Neural progenitor cell (in vitro differentiated cells): ENCODE measurements at regions not wholly inside any gene's neighbourhood (a gene's known extent, or its start where the extent isn't known, plus 50 kb on each side); places are given as distances from the start of the nearest gene placed in this dataset.

ENCODE experiments used
- DNase-seq: peaks from one replicate; pipeline ENCODE4 v3.0.0-alpha.2; 2016; ENCODE audit warnings: low spot score
- H2AFZ ChIP-seq: fragments of 200-600 bp; sonication (generic); replicated peaks from 2 replicates; pipeline ENCODE4 v1.6.1; 2016; ENCODE audit warnings: antibody characterized with exemption
- H3F3A ChIP-seq: fragments of 200-600 bp; sonication (generic); 2 replicates; pipeline ENCODE4 v1.6.1; 2016; ENCODE audit warnings: antibody characterized with exemption, low read depth
- H3K27ac ChIP-seq: fragments of 200-600 bp; sonication (generic); 2 replicates; pipeline ENCODE4 v1.5.1; 2016; ENCODE audit warnings: mild to moderate bottlenecking
- H3K27me3 ChIP-seq: fragments of 200-600 bp; sonication (generic); 2 replicates; pipeline ENCODE4 v1.6.1; 2016; ENCODE audit warnings: mild to moderate bottlenecking, moderate library complexity
- H3K36me3 ChIP-seq: fragments of 200-600 bp; sonication (generic); 2 replicates; pipeline ENCODE4 v1.5.1; 2016
- H3K4me1 ChIP-seq: fragments of 200-600 bp; sonication (generic); 2 replicates; pipeline ENCODE4 v1.6.1; 2016; ENCODE audit warnings: mixed run types
- H3K4me2 ChIP-seq: fragments of 200-600 bp; sonication (generic); 2 replicates; pipeline ENCODE4 v1.6.1; 2016
- H3K4me3 ChIP-seq: fragments of 200-600 bp; sonication (generic); 2 replicates; pipeline ENCODE4 v1.5.1; 2016
- H3K79me2 ChIP-seq: fragments of 200-600 bp; sonication (generic); 2 replicates; pipeline ENCODE4 v1.6.1; 2016; ENCODE audit warnings: low read depth
- H3K9ac ChIP-seq: fragments of 200-600 bp; sonication (generic); 2 replicates; pipeline ENCODE4 v1.6.1; 2016
- H3K9me3 ChIP-seq: fragments of 200-600 bp; sonication (generic); 2 replicates; pipeline ENCODE4 v1.5.1; 2016; ENCODE audit warnings: low read depth
- H4K20me1 ChIP-seq: fragments of 200-600 bp; sonication (generic); 2 replicates; pipeline ENCODE4 v1.6.1; 2016; ENCODE audit warnings: low read depth
- H3K27ac Mint-ChIP-seq: 3 replicates; pipeline ENCODE4 v1.8.0; 2021; ENCODE audit warnings: mixed read lengths
- H3K27me3 Mint-ChIP-seq: 2 replicates; pipeline ENCODE4 v1.8.0; 2022; ENCODE audit warnings: low read depth, mild to moderate bottlenecking, inconsistent platforms, moderate library complexity, mixed read lengths; ENCODE audit not compliant: insufficient read depth
- H3K36me3 Mint-ChIP-seq: 3 replicates; pipeline ENCODE4 v1.8.0; 2021; ENCODE audit warnings: mixed read lengths
- H3K4me1 Mint-ChIP-seq: 3 replicates; pipeline ENCODE4 v1.8.0; 2021; ENCODE audit warnings: mixed read lengths
- H3K4me3 Mint-ChIP-seq: 3 replicates; pipeline ENCODE4 v1.8.0; 2021; ENCODE audit warnings: mild to moderate bottlenecking, moderate library complexity, mixed read lengths
- H3K9me3 Mint-ChIP-seq: 3 replicates; pipeline ENCODE4 v1.8.0; 2020; ENCODE audit warnings: mixed read lengths
- EZH2 ChIP-seq: fragments of 200-600 bp; sonication (generic); IDR thresholded peaks from 2 replicates; pipeline ENCODE4 v1.6.1; 2017; ENCODE audit warnings: antibody characterized with exemption, mild to moderate bottlenecking, moderate library complexity
- EZH2phosphoT487 ChIP-seq: fragments of 200-600 bp; sonication (generic); IDR thresholded peaks from 2 replicates; pipeline ENCODE4 v1.6.1; 2017; ENCODE audit warnings: antibody characterized with exemption
- TF ChIP-seq, protein P1 (sequence below): fragments of 200-600 bp; sonication (generic); IDR thresholded peaks from 2 replicates; pipeline ENCODE4 v1.5.1; 2017; ENCODE audit warnings: antibody characterized with exemption, mild to moderate bottlenecking

DNA sequence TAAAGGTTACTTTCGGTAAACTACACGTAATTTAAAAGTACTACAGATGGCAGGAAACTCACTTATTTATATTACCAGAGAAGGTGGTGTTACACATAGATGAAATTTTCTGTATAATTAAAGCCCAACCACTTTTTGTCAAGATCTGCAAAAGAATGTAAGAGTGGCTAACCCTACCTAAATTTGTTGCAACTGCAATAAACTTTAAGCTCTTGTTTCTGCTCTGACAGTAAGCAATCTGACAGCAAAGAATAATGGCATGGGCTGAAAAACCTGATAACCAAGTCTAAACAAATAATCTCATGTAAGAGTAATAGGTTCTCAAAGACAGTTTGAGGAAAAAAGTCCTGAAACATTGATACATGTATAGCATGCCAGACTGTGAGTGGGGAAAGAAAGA, 897.3 kb downstream of the TUSC7 start:
- H4K20me1 ChIP-seq: no peaks in the 10 kb centered on the region
- Mint-ChIP-seq H3K36me3 (no peaks in the 10 kb centered on the region), H3K27me3 (no peaks in the 10 kb centered on the region), H3K4me1 (peaks cover 16% of the 10 kb centered on the region), H3K9me3 (peaks cover 3% of the 10 kb centered on the region), H3K27ac (no peak overlapping the region), H3K4me3 (no peak overlapping the region)
- H3K4me2 ChIP-seq: no peak overlapping the region
- H3K4me1 ChIP-seq: peaks cover 35% of the 10 kb centered on the region
- no peaks in the 10 kb centered on the region for H3K36me3 ChIP-seq
- no peak overlapping the region for H3K27ac ChIP-seq
- H3K9me3 ChIP-seq: no peaks in the 10 kb centered on the region
- H3K27me3 ChIP-seq: no peaks in the 10 kb centered on the region
- H3K4me3 ChIP-seq: no peak overlapping the region
- DNase-seq: no peak
- H3K9ac ChIP-seq: no peak overlapping the region
- H3K79me2 ChIP-seq: no peaks in the 10 kb centered on the region
- no peak for TF ChIP-seq EZH2
- no peak for TF ChIP-seq EZH2phosphoT487
- TF ChIP-seq, protein P1, sequence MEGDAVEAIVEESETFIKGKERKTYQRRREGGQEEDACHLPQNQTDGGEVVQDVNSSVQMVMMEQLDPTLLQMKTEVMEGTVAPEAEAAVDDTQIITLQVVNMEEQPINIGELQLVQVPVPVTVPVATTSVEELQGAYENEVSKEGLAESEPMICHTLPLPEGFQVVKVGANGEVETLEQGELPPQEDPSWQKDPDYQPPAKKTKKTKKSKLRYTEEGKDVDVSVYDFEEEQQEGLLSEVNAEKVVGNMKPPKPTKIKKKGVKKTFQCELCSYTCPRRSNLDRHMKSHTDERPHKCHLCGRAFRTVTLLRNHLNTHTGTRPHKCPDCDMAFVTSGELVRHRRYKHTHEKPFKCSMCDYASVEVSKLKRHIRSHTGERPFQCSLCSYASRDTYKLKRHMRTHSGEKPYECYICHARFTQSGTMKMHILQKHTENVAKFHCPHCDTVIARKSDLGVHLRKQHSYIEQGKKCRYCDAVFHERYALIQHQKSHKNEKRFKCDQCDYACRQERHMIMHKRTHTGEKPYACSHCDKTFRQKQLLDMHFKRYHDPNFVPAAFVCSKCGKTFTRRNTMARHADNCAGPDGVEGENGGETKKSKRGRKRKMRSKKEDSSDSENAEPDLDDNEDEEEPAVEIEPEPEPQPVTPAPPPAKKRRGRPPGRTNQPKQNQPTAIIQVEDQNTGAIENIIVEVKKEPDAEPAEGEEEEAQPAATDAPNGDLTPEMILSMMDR: no peak
- no peak overlapping the region for H2AFZ ChIP-seq
- peaks cover 4% of the 10 kb centered on the region for H3F3A ChIP-seq

DNA sequence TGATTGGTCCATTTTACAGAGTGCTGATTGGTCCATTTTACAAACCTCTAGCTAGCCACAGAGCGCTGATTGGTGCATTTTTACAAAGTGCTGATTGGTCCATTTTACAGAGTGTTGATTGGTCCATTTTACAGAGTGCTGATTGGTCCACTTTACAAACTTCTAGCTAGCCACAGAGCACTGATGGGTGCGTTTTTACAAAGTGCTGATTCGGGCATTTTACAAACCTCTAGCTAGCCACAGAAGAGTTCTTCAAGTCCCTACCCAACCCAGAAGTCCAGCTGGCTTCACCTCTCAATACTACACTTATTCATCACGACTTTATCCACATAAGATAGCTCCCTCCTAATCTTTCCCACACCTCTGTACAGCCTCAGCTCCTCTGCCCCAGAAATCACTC, 899.8 kb downstream of the TUSC7 start:
- Histone ChIP-seq H3K9me3 (no peaks in the 10 kb centered on the region), H3F3A (peaks cover 5% of the 10 kb centered on the region), H3K4me1 (peaks cover 13% of the 10 kb centered on the region), H3K27ac (no peak overlapping the region), H3K4me3 (no peak overlapping the region), H3K4me2 (no peak overlapping the region), H3K79me2 (no peaks in the 10 kb centered on the region), H4K20me1 (no peaks in the 10 kb centered on the region), H3K36me3 (no peaks in the 10 kb centered on the region), H2AFZ (no peak overlapping the region), H3K27me3 (no peaks in the 10 kb centered on the region), H3K9ac (no peak overlapping the region)
- peaks cover 3% of the 10 kb centered on the region for H3K9me3 Mint-ChIP-seq
- no peak overlapping the region for H3K27ac Mint-ChIP-seq
- H3K36me3 Mint-ChIP-seq: no peaks in the 10 kb centered on the region
- H3K4me3 Mint-ChIP-seq: no peak overlapping the region
- H3K27me3 Mint-ChIP-seq: no peaks in the 10 kb centered on the region
- DNase-seq: no peak
- H3K4me1 Mint-ChIP-seq: peaks cover 5% of the 10 kb centered on the region
- TF ChIP-seq EZH2phosphoT487: no peak
- TF ChIP-seq, protein P1: no peak
- no peak for TF ChIP-seq EZH2

DNA sequence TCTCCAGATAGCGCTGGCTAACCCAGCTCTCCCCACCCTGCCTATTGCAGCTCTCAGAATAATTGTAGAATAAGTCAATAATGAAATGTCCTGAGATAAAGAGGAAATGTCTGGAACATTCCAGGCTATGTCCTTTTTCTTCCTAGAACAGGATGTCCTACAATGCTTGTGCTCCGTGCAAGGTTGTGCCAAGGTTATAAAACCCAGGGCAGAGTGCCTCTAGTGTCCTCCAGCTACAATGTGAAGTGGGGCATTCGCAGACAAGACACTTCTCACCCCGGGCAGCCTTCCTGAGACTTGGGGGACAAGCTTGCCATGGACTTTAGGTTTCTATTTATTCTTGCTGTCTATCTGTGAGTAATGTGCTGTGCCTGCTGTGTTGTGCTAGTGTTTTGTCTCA, 900.6 kb downstream of the TUSC7 start:
- H3K36me3 Mint-ChIP-seq: no peaks in the 10 kb centered on the region
- no peaks in the 10 kb centered on the region for H3K27me3 Mint-ChIP-seq
- Histone ChIP-seq H3K79me2 (no peaks in the 10 kb centered on the region), H3K4me2 (no peak overlapping the region), H3K9me3 (no peaks in the 10 kb centered on the region), H4K20me1 (no peaks in the 10 kb centered on the region), H3K9ac (no peak overlapping the region), H3K4me3 (no peak overlapping the region), H3K27me3 (no peaks in the 10 kb centered on the region), H3K36me3 (no peaks in the 10 kb centered on the region), H3F3A (peaks cover 5% of the 10 kb centered on the region), H3K27ac (no peak overlapping the region), H3K4me1 (peaks cover 13% of the 10 kb centered on the region), H2AFZ (no peak overlapping the region)
- no peak overlapping the region for H3K4me3 Mint-ChIP-seq
- H3K4me1 Mint-ChIP-seq: peaks cover 5% of the 10 kb centered on the region
- no peak overlapping the region for H3K27ac Mint-ChIP-seq
- TF ChIP-seq, protein P1: no peak
- TF ChIP-seq EZH2 (no peak), EZH2phosphoT487 (no peak)
- DNase-seq: no peak
- H3K9me3 Mint-ChIP-seq: peaks cover 3% of the 10 kb centered on the region
